OCI-LY1 (cell line): ENCODE measurements at regions not wholly inside any gene's neighbourhood (a gene's known extent, or its start where the extent isn't known, plus 50 kb on each side); places are given as distances from the start of the nearest gene placed in this dataset.

Experiments
- H2AFZ ChIP-seq: fragments of 200-600 bp; sonication (generic), shearing (Covaris generic); 2 replicates; pipeline ENCODE4 v1.6.0; 2014; ENCODE audit warnings: antibody characterized with exemption, mild to moderate bottlenecking, low read length
- H3F3A ChIP-seq: fragments of 200-600 bp; sonication (generic), shearing (Covaris generic); 2 replicates; pipeline ENCODE4 v1.6.0; 2014; ENCODE audit warnings: mild to moderate bottlenecking, antibody characterized with exemption, low read length, moderate library complexity; ENCODE audit not compliant: insufficient read depth
- H3K27ac ChIP-seq: fragments of 200-600 bp; sonication (generic); 2 replicates; pipeline ENCODE4 v1.5.1; 2014; ENCODE audit warnings: low read length, mixed run types, mild to moderate bottlenecking, low read depth; ENCODE audit not compliant: poor library complexity, severe bottlenecking
- H3K27me3 ChIP-seq: fragments of 200-600 bp; sonication (generic); 2 replicates; pipeline ENCODE4 v1.6.0; 2014; ENCODE audit warnings: antibody characterized with exemption, mild to moderate bottlenecking, low read length, moderate library complexity; ENCODE audit not compliant: insufficient read depth
- H3K36me3 ChIP-seq: fragments of 200-600 bp; sonication (generic); 2 replicates; pipeline ENCODE4 v1.6.1; 2014; ENCODE audit warnings: mild to moderate bottlenecking, antibody characterized with exemption, low read length, moderate library complexity, mixed read lengths; ENCODE audit not compliant: insufficient read depth
- H3K4me1 ChIP-seq: fragments of 200-600 bp; sonication (generic); 2 replicates; pipeline ENCODE4 v1.5.1; 2014; ENCODE audit warnings: mild to moderate bottlenecking, low read length, moderate library complexity; ENCODE audit not compliant: insufficient read depth, severe bottlenecking
- H3K4me2 ChIP-seq: fragments of 200-600 bp; sonication (generic), shearing (Covaris generic); 2 replicates; pipeline ENCODE4 v1.6.1; 2014; ENCODE audit warnings: low read length
- H3K4me3 ChIP-seq: fragments of 200-600 bp; sonication (generic); 2 replicates; pipeline ENCODE4 v1.5.1; 2014; ENCODE audit warnings: low read length, low read depth, mild to moderate bottlenecking, mixed read lengths; ENCODE audit not compliant: poor library complexity, severe bottlenecking
- H3K79me2 ChIP-seq: fragments of 200-600 bp; shearing (Covaris generic); 2 replicates; pipeline ENCODE4 v1.6.1; 2016; ENCODE audit warnings: mixed run types, low read length, mixed read lengths; ENCODE audit not compliant: insufficient read depth
- H3K9ac ChIP-seq: fragments of 200-600 bp; sonication (generic), shearing (Covaris generic); 2 replicates; pipeline ENCODE4 v1.6.1; 2014; ENCODE audit warnings: mild to moderate bottlenecking, low read length, mixed read lengths
- H3K9me2 ChIP-seq: fragments of 200-600 bp; sonication (generic), shearing (Covaris generic); 2 replicates; pipeline ENCODE4 v1.6.1; 2014; ENCODE audit warnings: low read depth, mild to moderate bottlenecking, low read length, mixed read lengths
- H3K9me3 ChIP-seq: fragments of 200-600 bp; shearing (Covaris generic); 2 replicates; pipeline ENCODE4 v1.6.1; 2014; ENCODE audit warnings: low read length, mixed read lengths
- H4K20me1 ChIP-seq: fragments of 200-600 bp; sonication (generic), shearing (Covaris generic); 2 replicates; pipeline ENCODE4 v1.6.0; 2016; ENCODE audit warnings: mild to moderate bottlenecking, low read length; ENCODE audit not compliant: insufficient read depth
- EZH2 ChIP-seq: fragments of 200-600 bp; sonication (generic), shearing (Covaris generic); IDR thresholded peaks from 2 replicates; pipeline ENCODE4 v1.8.0; 2017; ENCODE audit warnings: borderline replicate concordance, mixed run types, mild to moderate bottlenecking, antibody characterized with exemption, low read length, moderate library complexity, mixed read lengths
- TF ChIP-seq, protein P1 (sequence below): fragments of 200-600 bp; sonication (generic), shearing (Covaris generic); IDR thresholded peaks from 2 replicates; pipeline ENCODE4 v1.5.1; 2017; ENCODE audit warnings: mild to moderate bottlenecking, antibody characterized with exemption, low read length, moderate library complexity, mixed read lengths

DNA sequence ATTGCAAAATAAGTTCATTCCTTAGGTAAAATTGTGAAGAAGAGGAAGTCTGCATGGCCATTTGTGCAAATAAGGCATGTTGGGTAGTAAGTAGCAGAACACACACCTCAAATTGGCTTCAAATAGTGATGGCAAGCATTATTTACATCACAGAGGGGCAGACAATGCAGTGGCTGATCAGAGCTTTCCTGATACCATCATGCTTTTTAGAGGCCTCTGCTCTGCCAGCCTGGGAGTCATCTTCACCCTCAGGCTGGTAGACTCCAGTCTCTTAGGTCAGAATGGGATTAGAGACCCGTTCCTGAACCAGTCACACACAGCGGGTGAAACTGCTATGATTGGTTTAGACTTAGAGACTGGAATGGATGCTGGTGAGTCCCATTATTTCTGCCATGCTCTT lies 396.0 kb upstream of the MCTP2 start:
- H3K4me3 ChIP-seq: no peak overlapping the region
- H3K36me3 ChIP-seq: no peaks in the 10 kb centered on the region
- H3K79me2 ChIP-seq: no peaks in the 10 kb centered on the region
- H3K9me3 ChIP-seq: no peaks in the 10 kb centered on the region
- no peak overlapping the region for H3K4me2 ChIP-seq
- H3K27ac ChIP-seq: no peak overlapping the region
- no peaks in the 10 kb centered on the region for H3K27me3 ChIP-seq
- no peaks in the 10 kb centered on the region for H3K9me2 ChIP-seq
- H3K4me1 ChIP-seq: no peaks in the 10 kb centered on the region
- no peaks in the 10 kb centered on the region for H4K20me1 ChIP-seq
- no peak overlapping the region for H3K9ac ChIP-seq
- no peaks in the 10 kb centered on the region for H3F3A ChIP-seq
- no peak overlapping the region for H2AFZ ChIP-seq
- no peak for TF ChIP-seq EZH2
- TF ChIP-seq, protein P1, sequence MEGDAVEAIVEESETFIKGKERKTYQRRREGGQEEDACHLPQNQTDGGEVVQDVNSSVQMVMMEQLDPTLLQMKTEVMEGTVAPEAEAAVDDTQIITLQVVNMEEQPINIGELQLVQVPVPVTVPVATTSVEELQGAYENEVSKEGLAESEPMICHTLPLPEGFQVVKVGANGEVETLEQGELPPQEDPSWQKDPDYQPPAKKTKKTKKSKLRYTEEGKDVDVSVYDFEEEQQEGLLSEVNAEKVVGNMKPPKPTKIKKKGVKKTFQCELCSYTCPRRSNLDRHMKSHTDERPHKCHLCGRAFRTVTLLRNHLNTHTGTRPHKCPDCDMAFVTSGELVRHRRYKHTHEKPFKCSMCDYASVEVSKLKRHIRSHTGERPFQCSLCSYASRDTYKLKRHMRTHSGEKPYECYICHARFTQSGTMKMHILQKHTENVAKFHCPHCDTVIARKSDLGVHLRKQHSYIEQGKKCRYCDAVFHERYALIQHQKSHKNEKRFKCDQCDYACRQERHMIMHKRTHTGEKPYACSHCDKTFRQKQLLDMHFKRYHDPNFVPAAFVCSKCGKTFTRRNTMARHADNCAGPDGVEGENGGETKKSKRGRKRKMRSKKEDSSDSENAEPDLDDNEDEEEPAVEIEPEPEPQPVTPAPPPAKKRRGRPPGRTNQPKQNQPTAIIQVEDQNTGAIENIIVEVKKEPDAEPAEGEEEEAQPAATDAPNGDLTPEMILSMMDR: no peak

DNA sequence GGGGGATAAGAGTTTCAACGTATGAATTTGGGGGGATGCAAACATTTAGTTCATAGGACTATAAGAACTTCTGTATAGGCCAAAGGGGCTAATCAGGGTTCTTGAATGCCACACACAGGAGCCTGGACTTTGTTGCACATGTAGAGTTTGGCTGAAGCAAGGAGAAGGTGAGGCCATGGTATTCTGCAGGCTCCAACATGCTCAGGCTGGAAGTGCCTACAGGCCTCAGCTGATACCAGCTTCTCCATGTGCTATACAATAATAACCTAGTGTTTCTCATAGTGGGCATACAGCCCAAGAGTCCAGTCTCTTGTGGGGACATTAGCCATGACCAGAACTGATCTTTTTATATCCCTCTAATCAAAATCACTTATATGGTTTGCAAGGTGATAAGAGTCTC lies 399.7 kb upstream of the MCTP2 start:
- Histone ChIP-seq H3K79me2 (no peaks in the 10 kb centered on the region), H2AFZ (no peak overlapping the region), H3K27me3 (no peaks in the 10 kb centered on the region), H3K4me2 (no peak overlapping the region), H4K20me1 (no peaks in the 10 kb centered on the region), H3F3A (no peaks in the 10 kb centered on the region), H3K4me1 (no peaks in the 10 kb centered on the region), H3K36me3 (no peaks in the 10 kb centered on the region), H3K27ac (no peak overlapping the region), H3K9me3 (no peaks in the 10 kb centered on the region), H3K9me2 (no peaks in the 10 kb centered on the region), H3K9ac (no peak overlapping the region), H3K4me3 (no peak overlapping the region)
- no peak for TF ChIP-seq EZH2
- TF ChIP-seq, protein P1: no peak

DNA sequence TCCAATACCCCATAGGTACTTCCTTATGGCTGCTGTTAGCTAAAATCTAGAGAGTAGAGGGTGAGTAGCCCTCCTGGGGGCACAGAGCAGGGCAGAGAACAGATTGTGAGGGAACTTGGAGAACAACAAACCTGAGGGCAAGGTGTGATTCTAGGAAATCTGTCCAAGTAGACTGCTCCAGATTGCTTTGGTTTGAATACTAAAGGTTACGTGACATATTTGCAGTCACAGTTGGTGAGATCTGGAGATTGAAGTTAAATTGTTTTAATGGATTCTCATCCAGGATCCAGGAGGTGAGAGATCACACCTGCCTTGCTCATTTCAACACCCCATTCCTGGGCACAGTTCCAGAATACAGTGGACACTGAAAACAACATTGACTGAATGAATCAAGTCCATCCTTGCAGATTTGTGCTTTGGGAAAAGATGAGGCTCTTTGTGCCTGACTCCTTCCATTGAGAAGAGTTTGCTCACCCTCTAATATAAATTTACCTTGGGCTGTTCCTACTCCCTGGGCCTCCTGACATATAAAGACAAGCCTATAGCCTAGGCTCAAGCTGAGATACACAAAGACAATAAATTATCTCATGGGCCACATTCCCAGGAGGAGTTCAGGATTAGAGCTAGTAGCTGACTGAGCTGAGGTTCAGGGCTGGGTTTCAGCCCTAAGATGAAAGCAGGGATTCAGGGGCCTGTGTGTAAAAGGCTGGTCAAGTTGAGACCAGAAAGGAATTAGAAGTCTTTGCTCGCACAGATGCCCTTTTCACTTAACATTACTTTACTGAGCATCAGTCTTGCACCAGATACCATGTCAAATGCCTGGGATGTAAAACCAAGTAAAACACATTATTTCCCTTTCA lies 400.9 kb upstream of the MCTP2 start:
- Histone ChIP-seq H3F3A (no peaks in the 10 kb centered on the region), H3K4me3 (no peak overlapping the region), H3K79me2 (no peaks in the 10 kb centered on the region), H3K36me3 (no peaks in the 10 kb centered on the region), H3K27me3 (no peaks in the 10 kb centered on the region), H3K27ac (no peak overlapping the region), H3K9me2 (no peaks in the 10 kb centered on the region), H3K4me2 (no peak overlapping the region), H3K4me1 (no peaks in the 10 kb centered on the region), H4K20me1 (no peaks in the 10 kb centered on the region), H3K9ac (no peak overlapping the region), H3K9me3 (no peaks in the 10 kb centered on the region), H2AFZ (no peak overlapping the region)
- TF ChIP-seq, protein P1: no peak
- no peak for TF ChIP-seq EZH2
